ENCODE measurements at regions not wholly inside any gene's neighbourhood (a gene's known extent, or its start where the extent isn't known, plus 50 kb on each side); places are given as distances from the start of the nearest gene placed in this dataset.
"Not testable (repeated sequence)": the region's sequence is repeated elsewhere in the genome, so short reads cannot be mapped to it uniquely, and the experiment has no call there.

DNA sequence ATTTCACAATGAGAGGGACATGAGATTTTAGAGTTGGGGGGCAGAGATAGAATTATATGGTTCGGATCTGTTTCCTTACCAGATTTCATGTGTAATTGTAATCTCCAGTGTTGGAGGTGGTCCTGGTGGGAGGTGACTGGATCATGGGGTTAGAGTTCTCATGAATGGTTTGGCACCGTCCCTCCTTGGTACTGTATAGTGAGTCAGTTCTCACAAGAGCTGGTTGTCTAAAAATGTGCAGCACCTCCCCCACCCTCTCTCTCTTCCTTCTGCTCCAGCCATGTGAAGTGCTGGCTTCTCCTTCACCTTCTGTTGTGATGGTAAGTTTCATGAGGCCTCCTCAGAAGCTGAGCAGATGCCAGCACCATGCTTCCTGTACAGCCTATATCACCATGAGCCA lies 138.1 kb downstream of the SCG2 start:
- DNase-seq (ENCODE audit: low read depth in 2 of 2), result no peak

DNA sequence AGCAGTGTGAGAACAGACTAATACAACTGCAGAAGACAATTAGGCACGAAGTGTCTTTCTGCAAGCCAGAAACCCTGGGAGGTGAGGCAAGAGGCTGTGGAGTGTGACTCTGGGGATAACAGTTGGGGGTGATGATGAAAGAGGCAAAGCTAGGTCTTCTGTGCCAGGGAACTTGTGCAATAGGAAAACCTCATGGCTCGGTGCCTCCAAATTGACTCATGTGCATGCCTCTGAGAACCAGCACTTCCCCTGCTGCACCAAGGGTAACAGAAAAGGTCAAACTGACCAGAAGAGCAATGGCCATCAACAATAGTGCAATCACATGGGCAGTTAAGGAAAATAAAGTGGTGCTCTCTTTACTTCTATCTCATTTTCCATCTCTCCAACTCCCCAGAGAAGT lies 136.4 kb downstream of the SCG2 start:
- DNase-seq (ENCODE audit: low read depth in 2 of 2), result peak; percentile 83 to 86

DNA sequence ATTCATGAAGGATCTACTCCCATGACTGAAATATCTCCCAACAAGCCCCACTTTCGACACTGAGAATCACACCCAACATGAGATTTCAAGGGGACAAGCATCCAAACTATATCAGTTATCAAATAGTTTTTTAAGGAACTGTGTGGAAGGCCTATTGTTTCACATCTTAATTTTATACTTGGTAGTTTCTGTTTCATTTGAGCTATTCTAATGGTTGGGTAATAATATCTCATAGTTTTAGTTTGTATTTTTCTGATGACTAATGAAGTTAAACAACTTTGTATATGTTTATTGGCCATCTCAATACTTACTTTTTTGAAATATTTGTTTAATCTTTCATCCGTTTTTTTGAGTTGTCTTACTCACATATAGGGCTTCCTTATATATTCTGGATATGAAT lies 135.0 kb downstream of the SCG2 start:
- DNase-seq (ENCODE audit: low read depth in 2 of 2), result no peak

DNA sequence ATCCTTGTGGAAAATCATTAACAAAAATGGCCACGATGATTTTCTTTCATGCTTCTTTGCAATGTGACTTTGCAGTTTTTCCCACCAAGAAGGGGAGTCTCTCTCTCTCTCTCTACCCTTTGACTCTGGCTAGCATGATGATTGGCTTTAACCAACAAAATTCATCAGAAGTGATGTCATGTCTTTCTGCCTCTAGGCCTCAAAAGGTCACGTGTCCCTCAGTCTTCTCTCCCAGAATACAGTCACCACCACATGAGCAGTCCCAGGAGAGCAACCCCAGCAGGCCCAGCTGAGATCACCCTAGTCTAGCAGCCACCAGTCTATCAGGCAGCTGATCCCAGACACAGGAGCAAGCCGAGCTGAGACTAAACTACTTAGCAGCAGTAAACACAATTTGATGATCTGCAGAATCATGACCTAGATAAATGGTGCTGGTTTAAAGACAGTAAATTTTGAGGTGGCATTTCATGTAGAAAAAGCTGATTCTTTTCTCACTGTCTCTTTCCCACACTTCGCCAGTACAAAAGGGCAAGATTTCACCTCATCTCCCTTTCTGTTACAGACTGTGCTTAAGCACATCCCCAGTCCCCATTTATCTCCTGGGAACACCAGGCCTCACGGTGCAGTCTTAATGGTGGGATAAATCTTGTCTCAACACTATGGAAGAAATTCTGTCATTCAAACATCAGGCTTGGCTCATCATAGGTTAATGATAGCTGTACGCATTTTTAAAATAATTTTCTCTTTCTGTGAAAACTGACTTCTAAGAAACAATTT lies 132.7 kb downstream of the SCG2 start:
- no peak for DNase-seq (ENCODE audit: low read depth in 2 of 2)

DNA sequence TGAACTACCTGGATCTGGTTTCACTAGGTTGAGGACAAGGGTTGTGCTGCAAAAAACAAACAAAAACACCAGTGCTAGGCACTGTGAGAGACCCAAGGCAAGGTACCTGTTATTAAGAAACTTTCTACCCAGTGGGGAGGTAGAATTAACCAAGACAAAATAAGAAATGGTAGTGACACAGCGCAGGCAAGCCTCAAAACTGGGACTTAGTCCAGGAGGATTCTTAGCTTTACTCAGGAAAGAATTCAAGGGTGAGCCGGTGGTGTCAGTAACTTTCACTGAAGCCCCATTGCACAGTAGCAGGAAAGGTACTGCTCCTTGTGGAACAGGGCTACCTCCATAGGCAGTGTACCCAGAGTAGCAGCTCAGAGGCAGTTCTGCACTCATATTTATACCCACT lies 131.6 kb downstream of the SCG2 start:
- no peak for DNase-seq (ENCODE audit: low read depth in 2 of 2)

DNA sequence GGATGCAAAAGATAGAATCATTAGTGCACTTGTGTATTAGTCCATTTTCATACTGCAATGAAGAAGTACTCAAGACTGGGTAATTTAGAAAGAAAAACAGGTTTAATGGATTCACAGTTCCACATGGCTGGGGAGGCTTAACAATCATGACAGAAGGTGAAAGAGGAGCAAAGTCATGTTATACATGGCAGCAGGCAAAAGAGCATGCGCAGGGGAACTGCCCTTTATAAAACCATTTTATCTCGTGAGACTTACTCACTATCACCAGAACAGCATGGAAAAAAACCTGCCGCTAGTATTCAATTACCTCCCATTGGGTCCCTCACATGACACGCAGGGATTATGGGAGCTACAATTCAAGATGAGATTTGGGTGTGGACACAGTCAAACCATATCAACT lies 129.4 kb downstream of the SCG2 start:
- DNase-seq (ENCODE audit: low read depth in 2 of 2), result no peak

DNA sequence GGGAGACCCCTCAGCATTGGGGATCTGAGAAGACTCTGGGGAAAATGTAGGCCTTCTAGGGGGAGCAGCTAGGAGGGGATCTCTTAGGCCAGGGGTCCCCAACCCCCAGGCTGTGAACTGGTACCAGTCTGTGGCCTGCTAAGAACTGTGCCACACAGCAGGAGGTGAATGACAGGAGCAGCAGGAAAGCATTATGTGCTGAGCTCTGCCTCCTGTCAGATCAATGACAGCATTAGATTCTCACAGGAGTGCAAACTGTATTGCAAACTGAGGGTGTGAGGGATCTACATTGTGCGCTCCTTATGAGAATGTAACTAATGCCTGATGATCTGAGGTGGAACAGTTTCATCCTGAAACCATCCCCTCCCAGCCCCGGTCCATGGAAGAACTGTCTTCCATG lies 127.3 kb downstream of the SCG2 start:
- DNase-seq (ENCODE audit: low read depth in 2 of 2), result no peak

DNA sequence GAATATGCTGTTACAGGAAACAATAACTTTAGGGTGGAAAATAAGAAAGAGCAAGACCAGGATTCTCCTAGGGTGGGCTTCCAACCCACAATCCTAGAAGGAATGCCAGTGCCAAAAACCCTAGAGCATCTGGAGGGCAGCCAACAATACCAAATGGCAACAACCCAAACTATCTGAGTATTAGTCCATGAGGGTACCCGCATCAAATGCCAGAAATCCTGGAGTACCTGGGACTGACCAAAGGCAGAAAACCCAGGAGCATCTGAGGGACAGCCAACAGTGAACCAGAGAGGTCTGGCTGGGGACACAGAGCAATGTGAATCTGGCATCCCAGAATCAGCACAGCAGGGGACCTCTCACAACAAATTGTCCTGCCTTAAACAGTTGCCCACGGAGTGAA lies 126.3 kb downstream of the SCG2 start:
- DNase-seq (ENCODE audit: low read depth in 2 of 2), result no peak

DNA sequence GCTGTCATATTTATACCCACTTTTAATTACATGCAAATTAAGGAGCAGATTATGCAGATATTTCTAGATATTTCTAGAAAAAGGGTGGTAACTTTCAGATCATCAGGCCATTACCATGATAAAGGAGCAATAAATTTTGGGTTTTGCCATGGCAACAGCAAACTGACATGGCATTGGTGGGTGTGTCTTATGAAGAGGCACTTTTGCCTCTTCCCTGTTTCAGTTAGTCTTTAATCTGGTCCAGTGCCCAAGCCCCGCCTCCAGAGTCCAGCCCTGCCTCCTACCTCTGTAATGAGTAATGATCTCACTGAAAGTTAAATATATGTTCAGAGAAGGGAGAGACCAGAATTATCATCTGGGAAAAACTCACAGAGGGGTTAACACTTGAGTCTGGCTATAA lies 124.8 kb downstream of the SCG2 start:
- DNase-seq (ENCODE audit: low read depth in 2 of 2), result no peak

DNA sequence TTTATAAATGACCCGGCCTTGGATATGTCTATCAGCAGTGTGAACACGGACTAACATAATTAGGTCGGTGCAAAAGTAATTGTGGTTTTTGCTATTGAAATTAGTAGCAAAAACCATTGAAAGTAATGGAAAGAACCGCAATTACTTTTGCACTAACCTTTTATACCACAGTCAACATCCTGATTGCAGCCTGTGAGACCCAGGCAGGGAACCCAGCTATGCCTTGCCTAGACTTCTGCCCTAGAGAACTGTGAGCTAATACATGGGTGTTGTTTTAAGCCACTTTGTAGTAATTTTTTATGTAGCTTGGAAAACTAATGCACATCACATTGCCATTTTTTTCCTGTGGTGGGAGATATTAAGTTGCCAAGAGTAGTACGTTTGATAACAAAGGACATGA lies 120.7 kb downstream of the SCG2 start:
- DNase-seq (ENCODE audit: low read depth in 2 of 2), result no peak

DNA sequence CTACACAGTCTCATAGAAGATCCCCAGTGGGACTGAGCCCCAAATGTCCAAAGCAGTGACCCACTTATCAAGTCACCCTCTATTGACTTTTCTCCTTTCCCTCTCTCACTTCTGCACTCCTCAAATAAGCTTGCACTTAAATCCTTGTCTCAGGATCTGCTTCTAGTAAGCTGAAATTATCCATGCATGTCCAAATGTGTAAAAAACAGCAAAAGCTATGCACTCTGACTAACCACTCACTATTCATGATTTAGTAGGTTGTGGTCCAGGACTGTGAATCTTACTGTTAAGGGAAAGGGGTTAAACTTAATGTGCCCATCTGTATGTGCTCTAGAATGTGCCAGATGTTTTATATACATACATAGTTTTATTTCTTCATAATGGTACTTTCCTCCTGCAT lies 115.4 kb downstream of the SCG2 start:
- no peak for DNase-seq (ENCODE audit: low read depth in 2 of 2)

DNA sequence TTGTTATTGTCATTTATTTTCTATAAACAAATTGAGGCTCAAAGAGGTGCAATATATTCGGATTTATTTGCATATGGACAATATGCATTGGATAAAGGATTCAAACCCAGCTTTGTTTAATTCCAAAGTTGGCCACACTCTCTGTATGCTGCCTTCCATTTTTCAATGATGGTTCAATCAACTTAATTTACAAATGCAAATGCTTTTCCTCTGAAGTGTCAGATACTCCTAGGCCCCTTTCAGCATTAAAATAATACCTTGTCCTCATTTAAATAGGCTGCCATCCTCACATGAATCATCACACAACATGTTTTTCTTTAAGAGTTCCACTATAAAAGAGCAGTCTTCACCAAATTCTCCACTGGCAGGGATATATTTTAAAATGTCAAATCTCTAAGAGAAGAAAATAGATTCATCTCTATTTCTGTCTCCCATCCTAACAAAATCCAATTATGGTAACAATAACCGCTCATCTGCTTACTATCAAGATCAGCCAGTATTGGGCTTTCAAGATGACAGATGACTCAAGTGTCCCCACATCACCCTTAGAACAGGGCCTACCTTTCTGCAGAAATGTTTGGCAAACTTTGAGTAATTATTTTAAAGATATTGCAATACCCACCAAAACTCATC lies 114.8 kb downstream of the SCG2 start:
- DNase-seq (ENCODE audit: low read depth in 2 of 2), result no peak

DNA sequence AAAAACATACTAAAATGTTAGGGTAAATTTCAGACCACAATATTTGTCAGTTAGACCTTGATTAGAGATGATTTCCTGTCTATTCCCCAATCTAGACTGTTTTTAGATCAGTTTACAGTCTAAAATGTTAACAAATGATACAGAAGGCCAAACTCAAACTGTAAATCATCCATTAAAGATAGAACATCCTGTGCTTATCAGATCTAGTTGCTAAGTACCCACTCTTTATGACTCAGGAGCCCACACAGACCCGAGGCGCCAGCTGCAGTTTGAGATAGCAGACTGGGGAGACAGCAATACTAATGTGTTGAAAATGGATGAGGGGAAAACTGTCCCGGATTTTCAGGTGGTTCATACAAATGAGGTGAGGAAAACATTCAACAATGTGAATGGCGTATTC lies 113.3 kb downstream of the SCG2 start:
- no peak for DNase-seq (ENCODE audit: low read depth in 2 of 2)

DNA sequence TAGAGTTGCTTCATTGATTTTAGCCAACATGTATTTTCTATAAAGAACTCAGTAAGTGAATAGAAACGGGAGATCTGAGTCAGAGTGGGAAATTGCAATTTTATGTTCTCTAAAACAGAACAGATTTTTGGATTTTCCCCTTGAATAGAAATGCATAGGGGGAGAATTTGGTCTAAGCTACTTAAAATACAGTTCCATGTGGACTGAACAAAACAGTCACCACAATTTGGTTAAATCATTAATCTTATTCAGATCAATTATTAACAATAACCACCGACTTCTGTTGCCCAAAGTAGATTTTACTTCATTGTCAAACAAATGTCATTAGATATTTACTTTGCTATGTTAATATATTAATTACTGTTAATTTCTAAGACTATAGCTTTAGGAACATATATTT lies 107.7 kb downstream of the SCG2 start:
- no peak for DNase-seq (ENCODE audit: low read depth in 2 of 2)

DNA sequence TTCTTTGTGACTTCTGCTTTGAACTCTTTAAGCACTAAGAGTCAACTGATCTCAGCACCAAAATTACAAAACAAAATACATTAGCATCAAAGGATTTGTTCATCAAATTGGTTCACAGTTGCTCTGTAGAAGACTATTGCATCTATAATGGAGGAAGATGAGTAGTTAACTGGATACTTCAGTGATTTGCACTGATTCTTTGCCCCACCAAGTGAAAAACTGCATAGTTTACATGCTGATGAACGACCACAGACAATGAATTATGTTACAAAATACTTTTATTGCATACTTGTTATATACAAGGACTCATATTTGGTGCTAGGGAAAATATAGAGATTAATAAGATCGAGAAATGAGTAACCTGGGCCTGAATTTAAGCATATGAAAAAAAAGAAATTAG lies 107.2 kb downstream of the SCG2 start:
- peak; percentile 68 to 75 for DNase-seq (ENCODE audit: low read depth in 2 of 2)

DNA sequence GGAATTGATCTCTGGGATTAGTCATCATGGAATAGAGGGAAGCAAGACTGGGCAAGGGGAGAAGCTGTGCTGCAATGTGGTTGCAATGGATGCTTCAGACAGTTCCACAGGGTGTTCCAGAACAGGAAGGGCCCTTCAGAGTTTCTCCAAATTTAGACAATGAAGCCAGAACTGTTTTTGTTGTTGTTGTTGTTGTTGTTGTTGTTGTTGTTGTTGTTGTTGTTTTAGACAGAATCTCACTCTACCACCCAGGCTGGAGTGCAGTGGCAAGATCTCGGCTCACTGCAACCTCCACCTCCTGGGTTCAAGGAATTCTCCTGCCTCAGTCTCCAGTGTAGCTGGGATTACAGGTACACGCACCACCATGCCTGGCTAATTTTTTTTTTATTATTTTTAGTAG lies 105.3 kb downstream of the SCG2 start:
- DNase-seq (ENCODE audit: low read depth in 2 of 2), result not testable (repeated sequence)

DNA sequence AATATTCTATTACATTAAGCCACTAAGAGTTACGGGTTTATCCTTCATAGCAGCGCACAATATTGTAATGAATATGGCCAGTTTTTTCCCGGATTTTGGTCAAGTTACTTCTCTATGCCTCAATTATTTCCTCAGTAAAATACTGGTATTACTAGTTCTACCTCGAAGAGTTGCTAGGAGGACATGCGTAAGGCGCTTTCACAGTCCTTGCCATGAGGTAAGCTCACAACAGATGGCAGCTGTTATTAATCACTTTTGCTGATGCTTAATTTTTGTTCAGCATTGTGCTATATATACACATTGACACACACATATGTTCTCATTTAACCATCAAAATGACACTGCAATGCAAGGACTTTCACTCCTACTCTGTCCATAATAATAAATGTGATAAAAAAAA lies 101.5 kb downstream of the SCG2 start:
- no peak for DNase-seq (ENCODE audit: low read depth in 2 of 2)

DNA sequence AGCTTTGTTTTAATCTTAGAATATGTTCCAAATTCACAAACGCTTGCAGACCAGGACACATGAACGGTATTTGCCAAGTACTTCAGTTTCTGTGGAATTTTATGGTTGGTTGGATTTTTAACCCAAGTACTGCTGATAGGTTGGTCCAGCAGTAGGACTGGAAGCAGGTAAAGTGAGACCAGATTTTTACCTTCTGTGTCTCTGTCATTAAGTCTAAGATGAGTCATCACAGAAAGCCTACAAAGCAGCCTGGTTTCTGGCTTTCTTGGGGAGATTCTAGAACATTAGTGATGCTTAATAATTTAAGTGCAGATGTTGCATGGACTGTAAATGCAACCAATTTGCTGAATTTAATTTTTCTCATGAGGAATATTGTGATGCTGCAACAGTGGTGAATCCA lies 100.5 kb downstream of the SCG2 start:
- DNase-seq (ENCODE audit: low read depth in 2 of 2), result no peak

DNA sequence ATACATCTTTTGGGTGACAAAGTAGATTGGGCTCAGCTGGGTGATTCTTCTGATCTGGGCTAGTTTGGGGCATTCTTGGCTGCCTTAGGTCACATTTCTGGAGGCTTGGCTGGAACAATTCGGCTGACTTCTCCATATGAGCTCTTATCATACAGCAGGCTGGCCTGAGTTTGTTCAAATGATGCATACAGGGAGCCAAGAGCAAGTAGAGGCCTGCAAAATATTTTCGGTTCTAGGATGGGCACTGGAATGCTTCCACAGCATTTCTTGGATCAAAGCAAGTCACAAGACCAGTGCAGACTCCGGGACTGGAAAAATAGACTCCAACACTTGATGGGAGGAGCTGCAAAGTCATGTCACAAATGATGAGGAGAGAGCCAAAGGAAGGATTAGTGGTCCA lies 98.4 kb downstream of the SCG2 start:
- no peak for DNase-seq (ENCODE audit: low read depth in 2 of 2)

DNA sequence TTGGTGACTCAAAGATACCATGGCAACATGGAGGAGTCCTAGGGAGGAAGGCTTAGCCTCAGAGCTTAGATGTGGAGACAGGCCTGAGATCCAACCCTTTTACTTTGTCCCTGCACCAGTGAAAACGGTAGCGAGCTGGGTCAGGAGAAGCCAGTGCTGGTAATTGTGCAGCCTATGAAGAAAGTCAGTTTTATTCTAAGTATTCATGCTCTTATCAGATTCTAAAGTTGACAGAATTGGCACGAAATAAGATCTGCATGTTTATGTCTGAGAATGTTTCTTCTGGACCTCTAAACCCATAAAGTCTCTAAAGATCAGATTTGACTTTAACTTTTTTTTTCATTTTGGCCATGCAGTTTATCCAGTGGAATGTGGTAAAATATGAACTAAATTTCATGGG lies 93.8 kb downstream of the SCG2 start:
- no peak for DNase-seq (ENCODE audit: low read depth in 2 of 2)

DNA sequence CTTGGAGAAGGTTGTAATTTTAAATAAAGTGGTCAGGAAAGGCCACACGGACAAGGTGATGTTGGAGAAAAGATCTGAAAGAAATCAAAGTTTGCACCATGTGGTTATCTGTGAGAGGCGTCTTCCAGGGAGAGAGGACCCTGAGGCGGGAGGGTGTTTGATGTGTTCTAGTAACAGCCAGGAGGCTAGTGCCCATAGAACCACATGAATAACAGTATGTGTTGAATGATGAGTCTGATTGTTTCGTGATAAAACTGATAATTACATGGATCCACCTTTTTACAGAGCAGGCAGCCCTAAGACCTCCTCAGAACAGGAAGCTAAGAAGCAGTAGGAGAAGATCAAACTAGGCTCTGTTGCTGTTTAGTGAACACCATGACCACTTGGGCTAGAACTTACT lies 91.4 kb downstream of the SCG2 start:
- DNase-seq (ENCODE audit: low read depth in 2 of 2), result no peak

DNA sequence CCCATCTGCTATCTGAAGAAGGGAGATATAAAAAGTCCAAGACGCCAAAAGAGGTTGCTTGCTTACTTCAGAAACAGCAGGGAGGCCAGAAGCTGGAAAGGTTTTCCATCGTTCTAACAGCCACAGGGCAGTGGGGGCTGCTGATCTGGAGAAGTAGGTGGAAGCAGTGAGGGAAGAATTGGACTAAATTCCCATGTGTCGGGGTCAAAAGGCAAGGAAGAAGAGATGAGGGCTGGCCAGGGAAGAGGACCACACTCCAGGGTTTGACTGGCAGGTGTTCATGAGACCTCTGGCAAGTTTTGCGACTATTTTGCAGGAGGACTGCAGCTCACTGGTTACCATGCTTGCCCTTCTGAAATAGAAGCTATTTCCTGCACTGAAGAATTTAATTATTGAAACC lies 91.0 kb downstream of the SCG2 start:
- DNase-seq (ENCODE audit: low read depth in 2 of 2), result no peak

DNA sequence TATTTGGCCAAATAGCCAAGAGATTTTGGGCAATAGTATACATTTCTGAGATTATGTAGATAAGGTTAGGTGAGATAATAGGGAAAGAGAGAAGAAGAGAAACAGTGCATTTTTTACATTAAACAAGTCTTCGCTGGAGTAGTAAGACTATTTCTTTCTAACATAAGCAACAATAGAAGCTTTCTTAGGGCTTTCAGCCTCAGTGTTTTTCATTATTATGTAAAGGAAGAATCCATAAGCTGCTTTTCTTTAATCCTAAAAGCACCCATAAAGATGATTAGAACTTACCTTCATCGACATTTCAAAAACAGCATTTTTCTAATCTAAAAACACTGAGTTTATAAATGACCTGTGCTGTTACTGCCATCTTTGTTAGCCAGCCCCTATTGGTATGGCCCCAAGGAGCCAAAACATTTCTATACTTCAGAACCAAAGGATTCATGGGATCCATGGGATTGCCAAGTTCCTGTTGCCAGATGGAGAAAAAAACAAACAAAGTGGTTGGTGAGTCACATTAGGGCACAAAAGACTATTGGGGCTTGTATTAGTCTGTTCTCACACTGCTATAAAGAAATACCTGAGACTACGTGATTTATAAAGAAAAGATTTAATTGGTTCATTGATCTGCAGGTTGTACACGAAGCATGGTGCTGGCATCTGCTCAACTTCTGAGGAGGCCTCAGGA lies 88.2 kb downstream of the SCG2 start:
- DNase-seq (ENCODE audit: low read depth in 2 of 2), result no peak

Data from fibroblast of skin of left biceps (primary cell).